ENCODE measurements at regions not wholly inside any gene's neighbourhood (a gene's known extent, or its start where the extent isn't known, plus 50 kb on each side); places are given as distances from the start of the nearest gene placed in this dataset.
"Not testable (repeated sequence)": the region's sequence is repeated elsewhere in the genome, so short reads cannot be mapped to it uniquely, and the experiment has no call there.

GRCh38 chr1:143727263-143727662, 244.5 kb downstream of the FAM72C start:
- Histone ChIP-seq H3K27me3 (ENCODE audit: insufficient read depth, low read length) (no peaks in the 10 kb centered on the region), H3K4me3 (ENCODE audit: low read length) (no peak overlapping the region), H3K36me3 (ENCODE audit: insufficient read depth, low read length) (no peaks in the 10 kb centered on the region), H3K9me3 (ENCODE audit: low read length) (no peaks in the 10 kb centered on the region), H2AFZ (ENCODE audit: low read depth, low read length) (no peak overlapping the region), H3K4me1 (ENCODE audit: insufficient read depth, low read length) (no peaks in the 10 kb centered on the region)

GRCh38 chr1:143721024-143721373, 250.8 kb downstream of the FAM72C start:
- H3K36me3 ChIP-seq (ENCODE audit: insufficient read depth, low read length), result no peaks in the 10 kb centered on the region
- H3K4me1 ChIP-seq (ENCODE audit: insufficient read depth, low read length), result no peaks in the 10 kb centered on the region
- peaks cover 6% of the 10 kb centered on the region for H3K27me3 ChIP-seq (ENCODE audit: insufficient read depth, low read length)
- H3K4me3 ChIP-seq (ENCODE audit: low read length), result no peak overlapping the region
- H2AFZ ChIP-seq (ENCODE audit: low read depth, low read length), result no peak overlapping the region
- H3K9me3 ChIP-seq (ENCODE audit: low read length), result no peaks in the 10 kb centered on the region

GRCh38 chr1:143720087-143721023, 251.4 kb downstream of the FAM72C start:
- no peaks in the 10 kb centered on the region for H3K9me3 ChIP-seq (ENCODE audit: low read length)
- no peaks in the 10 kb centered on the region for H3K36me3 ChIP-seq (ENCODE audit: insufficient read depth, low read length)
- H3K27me3 ChIP-seq (ENCODE audit: insufficient read depth, low read length), result peaks cover 6% of the 10 kb centered on the region
- H3K4me1 ChIP-seq (ENCODE audit: insufficient read depth, low read length), result no peaks in the 10 kb centered on the region
- no peak overlapping the region for H2AFZ ChIP-seq (ENCODE audit: low read depth, low read length)
- no peak overlapping the region for H3K4me3 ChIP-seq (ENCODE audit: low read length)

GRCh38 chr1:143718524-143718923, 253.3 kb downstream of the FAM72C start:
- Histone ChIP-seq H3K4me1 (ENCODE audit: insufficient read depth, low read length) (no peaks in the 10 kb centered on the region), H2AFZ (ENCODE audit: low read depth, low read length) (no peak overlapping the region), H3K4me3 (ENCODE audit: low read length) (no peak overlapping the region), H3K27me3 (ENCODE audit: insufficient read depth, low read length) (peaks cover 6% of the 10 kb centered on the region), H3K9me3 (ENCODE audit: low read length) (no peaks in the 10 kb centered on the region), H3K36me3 (ENCODE audit: insufficient read depth, low read length) (no peaks in the 10 kb centered on the region)

- no peaks in the 10 kb centered on the region for H3K4me1 ChIP-seq (ENCODE audit: insufficient read depth, low read length)
- no peak overlapping the region for H3K4me3 ChIP-seq (ENCODE audit: low read length)
- H3K9me3 ChIP-seq (ENCODE audit: low read length), result no peaks in the 10 kb centered on the region
- no peak overlapping the region for H2AFZ ChIP-seq (ENCODE audit: low read depth, low read length)
- H3K27me3 ChIP-seq (ENCODE audit: insufficient read depth, low read length), result peaks cover 6% of the 10 kb centered on the region
- no peaks in the 10 kb centered on the region for H3K36me3 ChIP-seq (ENCODE audit: insufficient read depth, low read length)
Observed at GRCh38 chr1:143718021-143718420, 253.8 kb downstream of the FAM72C start.

GRCh38 chr1:143717434-143717833, 254.4 kb downstream of the FAM72C start:
- Histone ChIP-seq H3K4me3 (ENCODE audit: low read length) (no peak overlapping the region), H3K36me3 (ENCODE audit: insufficient read depth, low read length) (no peaks in the 10 kb centered on the region), H3K27me3 (ENCODE audit: insufficient read depth, low read length) (peaks cover 6% of the 10 kb centered on the region), H3K9me3 (ENCODE audit: low read length) (no peaks in the 10 kb centered on the region), H3K4me1 (ENCODE audit: insufficient read depth, low read length) (no peaks in the 10 kb centered on the region), H2AFZ (ENCODE audit: low read depth, low read length) (no peak overlapping the region)

- H2AFZ ChIP-seq (ENCODE audit: low read depth, low read length); H3K4me3 ChIP-seq (ENCODE audit: low read length); H3K27me3 ChIP-seq (ENCODE audit: insufficient read depth, low read length); H3K36me3 ChIP-seq (ENCODE audit: insufficient read depth, low read length); H3K4me1 ChIP-seq (ENCODE audit: insufficient read depth, low read length); H3K9me3 ChIP-seq (ENCODE audit: low read length): not testable (repeated sequence)
Observed at GRCh38 chr1:143714913-143715312, 256.9 kb downstream of the FAM72C start.

GRCh38 chr1:143709606-143710259, 262.1 kb downstream of the FAM72C start:
- H3K4me3 ChIP-seq (ENCODE audit: low read length); H3K27me3 ChIP-seq (ENCODE audit: insufficient read depth, low read length); H2AFZ ChIP-seq (ENCODE audit: low read depth, low read length); H3K4me1 ChIP-seq (ENCODE audit: insufficient read depth, low read length); H3K36me3 ChIP-seq (ENCODE audit: insufficient read depth, low read length); H3K9me3 ChIP-seq (ENCODE audit: low read length): not testable (repeated sequence)

GRCh38 chr1:143702739-143703138, 269.0 kb downstream of the FAM72C start:
- H3K36me3 ChIP-seq (ENCODE audit: insufficient read depth, low read length); H3K4me1 ChIP-seq (ENCODE audit: insufficient read depth, low read length); H3K4me3 ChIP-seq (ENCODE audit: low read length); H3K9me3 ChIP-seq (ENCODE audit: low read length); H2AFZ ChIP-seq (ENCODE audit: low read depth, low read length); H3K27me3 ChIP-seq (ENCODE audit: insufficient read depth, low read length): not testable (repeated sequence)

GRCh38 chr1:143699731-143700130, 272.1 kb downstream of the FAM72C start:
- Histone ChIP-seq H3K9me3 (ENCODE audit: low read length) (no peaks in the 10 kb centered on the region), H3K27me3 (ENCODE audit: insufficient read depth, low read length) (no peaks in the 10 kb centered on the region), H2AFZ (ENCODE audit: low read depth, low read length) (no peak overlapping the region), H3K4me1 (ENCODE audit: insufficient read depth, low read length) (no peaks in the 10 kb centered on the region), H3K4me3 (ENCODE audit: low read length) (no peak overlapping the region), H3K36me3 (ENCODE audit: insufficient read depth, low read length) (no peaks in the 10 kb centered on the region)

- H3K4me3 ChIP-seq (ENCODE audit: low read length), result no peak overlapping the region
- H2AFZ ChIP-seq (ENCODE audit: low read depth, low read length), result no peak overlapping the region
- no peaks in the 10 kb centered on the region for H3K27me3 ChIP-seq (ENCODE audit: insufficient read depth, low read length)
- no peaks in the 10 kb centered on the region for H3K4me1 ChIP-seq (ENCODE audit: insufficient read depth, low read length)
- H3K36me3 ChIP-seq (ENCODE audit: insufficient read depth, low read length), result no peaks in the 10 kb centered on the region
- no peaks in the 10 kb centered on the region for H3K9me3 ChIP-seq (ENCODE audit: low read length)
Observed at GRCh38 chr1:143699115-143699514, 272.7 kb downstream of the FAM72C start.

GRCh38 chr1:143698016-143698415, 273.8 kb downstream of the FAM72C start:
- H3K36me3 ChIP-seq (ENCODE audit: insufficient read depth, low read length), result no peaks in the 10 kb centered on the region
- H3K9me3 ChIP-seq (ENCODE audit: low read length), result no peaks in the 10 kb centered on the region
- no peaks in the 10 kb centered on the region for H3K27me3 ChIP-seq (ENCODE audit: insufficient read depth, low read length)
- no peaks in the 10 kb centered on the region for H3K4me1 ChIP-seq (ENCODE audit: insufficient read depth, low read length)
- H3K4me3 ChIP-seq (ENCODE audit: low read length), result no peak overlapping the region
- no peak overlapping the region for H2AFZ ChIP-seq (ENCODE audit: low read depth, low read length)

- Histone ChIP-seq H3K4me1 (ENCODE audit: insufficient read depth, low read length) (no peaks in the 10 kb centered on the region), H3K9me3 (ENCODE audit: low read length) (no peaks in the 10 kb centered on the region), H3K36me3 (ENCODE audit: insufficient read depth, low read length) (no peaks in the 10 kb centered on the region), H3K4me3 (ENCODE audit: low read length) (no peak overlapping the region), H3K27me3 (ENCODE audit: insufficient read depth, low read length) (peaks cover 2% of the 10 kb centered on the region), H2AFZ (ENCODE audit: low read depth, low read length) (no peak overlapping the region)
Observed at GRCh38 chr1:143694085-143694484, 277.7 kb downstream of the FAM72C start.
